Smooth muscle cell (in vitro differentiated cells): ENCODE measurements at regions not wholly inside any gene's neighbourhood (a gene's known extent, or its start where the extent isn't known, plus 50 kb on each side); places are given as distances from the start of the nearest gene placed in this dataset.

Source experiments
- DNase-seq: peaks from one replicate; lab custom pipeline; 2025; ENCODE audit not compliant: unreplicated experiment; lab: John Stamatoyannopoulos, UW
- H2AFZ ChIP-seq: fragments of 200-600 bp; sonication (generic); 2 replicates; pipeline ENCODE4 v1.6.0; 2016; ENCODE audit warnings: antibody characterized with exemption, low read depth, mild to moderate bottlenecking
- H3F3A ChIP-seq: fragments of 200-600 bp; sonication (generic); 2 replicates; pipeline ENCODE4 v1.6.0; 2017; ENCODE audit warnings: antibody characterized with exemption, low read depth
- H3K27ac ChIP-seq: fragments of 200-600 bp; sonication (generic); 2 replicates; pipeline ENCODE4 v1.5.1; 2016; ENCODE audit warnings: low read depth, mild to moderate bottlenecking
- H3K27me3 ChIP-seq: fragments of 200-600 bp; sonication (generic); 2 replicates; pipeline ENCODE4 v1.6.1; 2016; ENCODE audit warnings: low read depth, mild to moderate bottlenecking
- H3K36me3 ChIP-seq: fragments of 200-600 bp; sonication (generic); 2 replicates; pipeline ENCODE4 v1.5.1; 2016; ENCODE audit warnings: low read depth
- H3K4me1 ChIP-seq: fragments of 200-600 bp; sonication (generic); 2 replicates; pipeline ENCODE4 v1.5.1; 2016; ENCODE audit warnings: low read depth
- H3K4me2 ChIP-seq: fragments of 200-600 bp; sonication (generic); 2 replicates; pipeline ENCODE4 v1.6.0; 2016; ENCODE audit warnings: mild to moderate bottlenecking
- H3K4me3 ChIP-seq: fragments of 200-600 bp; sonication (generic); 2 replicates; pipeline ENCODE4 v1.5.1; 2016; ENCODE audit warnings: mild to moderate bottlenecking
- H3K79me2 ChIP-seq: fragments of 200-600 bp; sonication (generic); 2 replicates; pipeline ENCODE4 v1.6.0; 2016; ENCODE audit warnings: low read depth, mild to moderate bottlenecking
- H3K9ac ChIP-seq: fragments of 200-600 bp; sonication (generic); 2 replicates; pipeline ENCODE4 v1.6.0; 2016; ENCODE audit warnings: low read depth
- H3K9me3 ChIP-seq: fragments of 200-600 bp; sonication (generic); replicated peaks from 2 replicates; pipeline ENCODE4 v1.5.1; 2016; ENCODE audit warnings: low read depth
- H4K20me1 ChIP-seq: fragments of 200-600 bp; sonication (generic); 2 replicates; pipeline ENCODE4 v1.6.0; 2016; ENCODE audit warnings: low read depth
- WGBS: methylation state at CpG from one replicate; pipeline ENCODE4 v1.1.7; 2016; ENCODE audit warnings: low lambda C conversion rate; 5-methylcytosine and 5-hydroxymethylcytosine counted together
- TF ChIP-seq, protein P1 (sequence below): fragments of 200-600 bp; sonication (generic); IDR thresholded peaks from 2 replicates; pipeline ENCODE4 v1.5.1; 2017; ENCODE audit warnings: borderline replicate concordance, mild to moderate bottlenecking, antibody characterized with exemption; ENCODE audit not compliant: insufficient read depth, poor library complexity, severe bottlenecking

DNA sequence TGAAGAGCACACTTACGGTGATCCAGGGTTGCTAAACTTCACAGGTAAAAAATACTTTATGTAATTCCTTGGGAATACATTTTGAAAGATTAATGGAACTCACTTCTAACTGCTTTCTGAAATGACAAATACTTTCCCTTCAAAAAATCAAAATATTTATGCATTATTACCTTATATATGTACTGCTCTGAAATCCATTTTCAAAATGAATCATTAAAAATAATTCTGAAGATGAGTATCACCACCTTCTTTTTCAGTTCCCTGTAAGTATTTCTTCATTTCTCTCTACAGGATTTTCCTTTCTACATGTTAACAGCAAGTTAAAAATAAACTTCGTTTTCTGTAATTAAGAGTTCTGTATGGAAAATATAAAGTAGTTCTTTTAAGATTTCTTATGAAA, 428.6 kb downstream of the TMA16 start:
- WGBS: 77% methylated on average over 2 of the region's 2 CpGs
- H3K9me3 ChIP-seq: no peaks in the 10 kb centered on the region
- H3K36me3 ChIP-seq: no peaks in the 10 kb centered on the region
- no peaks in the 10 kb centered on the region for H3K79me2 ChIP-seq
- no peak overlapping the region for H3K27ac ChIP-seq
- H2AFZ ChIP-seq: no peak overlapping the region
- no peaks in the 10 kb centered on the region for H3K4me1 ChIP-seq
- H3F3A ChIP-seq: no peaks in the 10 kb centered on the region
- TF ChIP-seq, protein P1, sequence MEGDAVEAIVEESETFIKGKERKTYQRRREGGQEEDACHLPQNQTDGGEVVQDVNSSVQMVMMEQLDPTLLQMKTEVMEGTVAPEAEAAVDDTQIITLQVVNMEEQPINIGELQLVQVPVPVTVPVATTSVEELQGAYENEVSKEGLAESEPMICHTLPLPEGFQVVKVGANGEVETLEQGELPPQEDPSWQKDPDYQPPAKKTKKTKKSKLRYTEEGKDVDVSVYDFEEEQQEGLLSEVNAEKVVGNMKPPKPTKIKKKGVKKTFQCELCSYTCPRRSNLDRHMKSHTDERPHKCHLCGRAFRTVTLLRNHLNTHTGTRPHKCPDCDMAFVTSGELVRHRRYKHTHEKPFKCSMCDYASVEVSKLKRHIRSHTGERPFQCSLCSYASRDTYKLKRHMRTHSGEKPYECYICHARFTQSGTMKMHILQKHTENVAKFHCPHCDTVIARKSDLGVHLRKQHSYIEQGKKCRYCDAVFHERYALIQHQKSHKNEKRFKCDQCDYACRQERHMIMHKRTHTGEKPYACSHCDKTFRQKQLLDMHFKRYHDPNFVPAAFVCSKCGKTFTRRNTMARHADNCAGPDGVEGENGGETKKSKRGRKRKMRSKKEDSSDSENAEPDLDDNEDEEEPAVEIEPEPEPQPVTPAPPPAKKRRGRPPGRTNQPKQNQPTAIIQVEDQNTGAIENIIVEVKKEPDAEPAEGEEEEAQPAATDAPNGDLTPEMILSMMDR: no peak
- no peaks in the 10 kb centered on the region for H3K27me3 ChIP-seq
- H4K20me1 ChIP-seq: no peaks in the 10 kb centered on the region
- H3K4me2 ChIP-seq: no peak overlapping the region
- H3K4me3 ChIP-seq: no peak overlapping the region
- DNase-seq: no peak
- no peak overlapping the region for H3K9ac ChIP-seq

DNA sequence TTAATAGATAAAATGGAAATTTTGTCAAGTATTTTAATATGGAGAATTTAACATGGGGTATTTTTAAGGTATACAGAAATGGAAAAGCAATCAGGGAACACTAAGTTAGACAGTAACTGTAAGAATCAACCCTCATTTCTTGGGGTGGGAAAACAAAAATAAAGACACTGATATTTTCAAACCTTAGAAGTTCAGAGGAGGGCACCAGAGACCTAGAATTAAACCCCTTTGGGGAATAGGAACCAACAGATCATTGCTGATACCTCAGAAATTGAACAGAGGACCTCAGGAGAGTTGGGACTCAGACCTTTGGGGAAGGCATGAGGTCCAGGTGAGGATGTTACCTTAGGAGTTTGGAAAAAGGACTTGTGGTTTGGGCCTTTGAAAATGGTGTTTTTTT, 435.6 kb downstream of the TMA16 start:
- Histone ChIP-seq H3K4me2 (no peak overlapping the region), H3K27me3 (no peaks in the 10 kb centered on the region), H3K36me3 (no peaks in the 10 kb centered on the region), H3F3A (no peaks in the 10 kb centered on the region), H3K4me3 (no peak overlapping the region), H3K9me3 (no peaks in the 10 kb centered on the region), H3K9ac (no peak overlapping the region), H3K79me2 (no peaks in the 10 kb centered on the region), H2AFZ (no peak overlapping the region), H3K27ac (no peak overlapping the region), H4K20me1 (no peaks in the 10 kb centered on the region), H3K4me1 (no peaks in the 10 kb centered on the region)
- TF ChIP-seq, protein P1: no peak
- no peak for DNase-seq

DNA sequence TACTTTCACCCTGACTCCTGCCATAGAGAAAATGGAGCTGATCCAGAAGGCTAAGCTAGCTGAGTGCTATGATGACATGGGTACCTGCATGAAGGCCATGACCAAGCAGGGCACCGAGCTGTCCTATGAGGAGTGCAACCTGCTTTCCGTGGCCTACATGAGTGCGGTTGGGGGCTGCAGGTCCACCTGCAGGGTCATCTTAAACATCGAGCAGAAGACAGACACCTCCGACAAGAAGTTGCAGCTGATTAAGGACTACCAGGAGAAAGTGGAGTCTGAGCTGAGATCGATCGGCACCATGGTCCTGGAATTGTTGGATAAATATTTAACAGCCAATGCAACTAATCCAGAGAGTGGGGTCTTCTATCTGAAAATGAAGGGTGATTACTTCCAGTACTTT, 438.0 kb downstream of the TMA16 start:
- H3K9ac ChIP-seq: no peak overlapping the region
- no peak overlapping the region for H3K4me2 ChIP-seq
- no peaks in the 10 kb centered on the region for H4K20me1 ChIP-seq
- DNase-seq: no peak
- H3F3A ChIP-seq: no peaks in the 10 kb centered on the region
- H3K9me3 ChIP-seq: no peaks in the 10 kb centered on the region
- H3K79me2 ChIP-seq: no peaks in the 10 kb centered on the region
- no peaks in the 10 kb centered on the region for H3K36me3 ChIP-seq
- H3K4me3 ChIP-seq: no peak overlapping the region
- no peaks in the 10 kb centered on the region for H3K4me1 ChIP-seq
- H3K27ac ChIP-seq: no peak overlapping the region
- no peaks in the 10 kb centered on the region for H3K27me3 ChIP-seq
- H2AFZ ChIP-seq: no peak overlapping the region
- TF ChIP-seq, protein P1: no peak
- 97% methylated on average over 7 of the region's 7 CpGs for WGBS

DNA sequence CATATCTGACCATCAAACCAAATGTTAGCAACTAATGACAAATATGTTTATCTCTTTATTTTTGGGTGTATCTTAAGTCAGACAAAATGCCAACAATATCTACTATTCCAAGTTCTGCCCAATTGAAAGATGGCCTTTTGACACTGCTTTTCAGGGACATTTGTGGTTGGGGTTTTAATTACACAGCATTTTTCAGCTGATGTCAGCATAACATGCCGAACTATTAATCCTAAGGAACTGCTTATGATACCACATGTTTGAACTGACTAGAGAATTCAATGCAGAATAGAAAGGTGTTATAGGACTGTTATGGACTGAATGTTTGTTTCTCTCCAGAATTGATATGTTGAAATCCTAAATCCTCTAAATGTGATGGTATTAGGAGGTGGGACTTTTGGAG, 445.1 kb downstream of the TMA16 start:
- no peak overlapping the region for H3K4me3 ChIP-seq
- H3K27ac ChIP-seq: no peak overlapping the region
- no peaks in the 10 kb centered on the region for H3K4me1 ChIP-seq
- no peaks in the 10 kb centered on the region for H4K20me1 ChIP-seq
- H3K9ac ChIP-seq: no peak overlapping the region
- no peak overlapping the region for H3K4me2 ChIP-seq
- H3K27me3 ChIP-seq: no peaks in the 10 kb centered on the region
- no peaks in the 10 kb centered on the region for H3K9me3 ChIP-seq
- no peak for DNase-seq
- TF ChIP-seq, protein P1: no peak
- no peaks in the 10 kb centered on the region for H3K36me3 ChIP-seq
- WGBS: 87% methylated on average over 1 of the region's 1 CpG
- H2AFZ ChIP-seq: no peak overlapping the region
- H3K79me2 ChIP-seq: no peaks in the 10 kb centered on the region
- H3F3A ChIP-seq: no peaks in the 10 kb centered on the region
